SH-SY5Y (cell line): ENCODE measurements at regions not wholly inside any gene's neighbourhood (a gene's known extent, or its start where the extent isn't known, plus 50 kb on each side); places are given as distances from the start of the nearest gene placed in this dataset.

Source experiments
- GATA2 ChIP-seq: IDR thresholded peaks from 2 replicates; pipeline ENCODE4 v1.6.1; 2011; ENCODE audit warnings: mild to moderate bottlenecking, low read depth, low read length
- GATA3 ChIP-seq: IDR thresholded peaks from 2 replicates; pipeline ENCODE4 v1.6.1; 2011; ENCODE audit warnings: low read depth, mild to moderate bottlenecking, low read length, moderate library complexity

- TF ChIP-seq GATA2 (no peak), GATA3 (no peak)
These were observed 97.0 kb upstream of the MAN1A1 start for GRCh38 chr6:119446609-119447008.
